MG63 (cell line): ENCODE measurements at regions not wholly inside any gene's neighbourhood (a gene's known extent, or its start where the extent isn't known, plus 50 kb on each side); places are given as distances from the start of the nearest gene placed in this dataset.
"Not testable (repeated sequence)": the region's sequence is repeated elsewhere in the genome, so short reads cannot be mapped to it uniquely, and the experiment has no call there.

Source experiments
- DNase-seq: peaks from one replicate; pipeline ENCODE4 v3.0.0-alpha.2; 2020
- H3K27me3 ChIP-seq: fragments of 250-450 bp; sonication (Bioruptor Pico); 2 replicates; pipeline ENCODE4 v1.5.1; 2020; ENCODE audit warnings: mild to moderate bottlenecking, moderate library complexity
- H3K36me3 ChIP-seq: fragments of 250-450 bp; sonication (Bioruptor Pico); 2 replicates; pipeline ENCODE4 v1.5.1; 2020; ENCODE audit warnings: mild to moderate bottlenecking, moderate library complexity
- H3K4me3 ChIP-seq: fragments of 250-450 bp; sonication (Bioruptor Pico); 2 replicates; pipeline ENCODE4 v1.5.1; 2020; ENCODE audit warnings: mild to moderate bottlenecking, moderate library complexity
- H3K9me3 ChIP-seq: fragments of 250-450 bp; sonication (Bioruptor Pico); 2 replicates; pipeline ENCODE4 v1.5.1; 2020; ENCODE audit warnings: mild to moderate bottlenecking, moderate library complexity

DNA sequence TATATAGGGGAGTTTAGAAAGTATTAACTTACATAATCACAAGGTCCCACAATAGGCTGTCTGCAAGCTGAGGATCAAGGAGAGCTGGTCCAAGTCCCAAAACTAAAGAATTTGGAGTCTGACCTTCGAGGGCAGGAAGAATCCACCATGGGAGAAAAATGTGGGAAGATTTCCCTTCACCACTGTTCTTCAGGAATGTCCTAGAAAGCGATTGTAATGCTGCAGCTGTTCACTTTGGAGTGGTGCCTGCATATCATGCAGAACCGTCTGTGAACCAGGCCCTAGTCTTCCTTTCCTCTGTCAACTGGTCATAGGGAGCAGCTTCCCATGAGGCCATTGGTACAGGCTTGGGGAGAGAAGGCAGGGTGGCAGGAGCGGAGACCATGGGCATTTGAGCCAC is 497.9 kb upstream of the ARPP21 start:
- H3K27me3 ChIP-seq, result no peaks in the 10 kb centered on the region
- H3K4me3 ChIP-seq, result no peak overlapping the region
- H3K36me3 ChIP-seq, result no peaks in the 10 kb centered on the region
- H3K9me3 ChIP-seq, result no peaks in the 10 kb centered on the region
- no peak for DNase-seq

DNA sequence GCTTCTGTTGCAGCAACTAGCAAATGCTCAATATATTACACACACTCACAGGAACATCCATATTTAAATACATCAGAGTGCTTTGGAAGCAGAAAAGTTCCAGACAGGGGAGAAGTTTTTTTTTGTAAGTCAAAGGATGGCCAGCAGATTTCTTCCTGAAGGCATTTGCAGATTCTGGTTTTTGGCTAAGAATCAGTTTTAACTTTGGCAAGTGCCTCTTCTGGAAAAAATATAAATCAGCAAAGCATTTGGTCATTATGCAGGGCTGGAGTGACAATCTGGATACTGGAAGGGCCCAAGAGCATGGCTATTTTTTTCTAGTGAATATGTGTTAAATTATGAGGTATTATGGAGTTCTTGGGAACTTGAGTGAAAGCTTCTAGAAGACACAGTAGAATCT is 495.3 kb upstream of the ARPP21 start:
- Histone ChIP-seq H3K36me3 (no peaks in the 10 kb centered on the region), H3K27me3 (no peaks in the 10 kb centered on the region), H3K9me3 (no peaks in the 10 kb centered on the region), H3K4me3 (no peak overlapping the region)
- no peak for DNase-seq

DNA sequence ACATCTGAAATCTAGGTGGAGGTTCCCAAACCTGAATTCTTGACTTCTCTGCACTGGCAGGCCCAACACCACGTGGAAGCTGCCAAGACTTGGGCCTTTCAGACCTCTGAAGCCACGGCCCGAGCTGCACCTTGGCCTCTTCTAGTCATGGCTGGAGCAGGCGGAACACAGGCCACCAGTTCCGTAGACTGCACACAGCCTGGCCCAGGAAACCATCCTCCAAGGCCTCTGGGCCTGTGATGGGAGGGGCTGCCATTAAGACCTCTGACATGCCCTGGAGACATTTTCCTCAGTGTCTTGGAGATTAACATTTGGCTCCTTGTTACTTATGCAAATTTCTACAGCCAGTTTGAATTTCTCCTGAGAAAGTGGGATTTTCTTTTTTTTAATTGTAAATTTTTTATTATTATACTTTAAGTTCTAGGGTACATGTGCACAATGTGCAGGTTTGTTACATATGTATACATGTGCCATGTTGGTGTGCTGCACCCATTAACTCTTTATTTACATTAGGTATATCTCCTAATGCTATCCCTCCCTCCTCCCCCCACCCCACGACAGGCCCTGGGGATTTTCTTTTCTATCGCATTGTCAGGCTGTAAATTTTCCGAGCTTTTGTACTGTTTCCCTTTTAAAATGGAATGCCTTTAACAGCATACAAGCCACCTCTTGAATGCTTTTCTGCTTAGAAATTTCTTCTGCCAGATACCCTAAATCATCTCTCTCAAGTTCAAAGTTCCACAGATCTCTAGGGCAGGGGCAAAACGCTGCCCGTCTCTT is 492.9 kb upstream of the ARPP21 start:
- not testable (repeated sequence) for H3K9me3 ChIP-seq, DNase-seq, H3K4me3 ChIP-seq, H3K36me3 ChIP-seq, H3K27me3 ChIP-seq

DNA sequence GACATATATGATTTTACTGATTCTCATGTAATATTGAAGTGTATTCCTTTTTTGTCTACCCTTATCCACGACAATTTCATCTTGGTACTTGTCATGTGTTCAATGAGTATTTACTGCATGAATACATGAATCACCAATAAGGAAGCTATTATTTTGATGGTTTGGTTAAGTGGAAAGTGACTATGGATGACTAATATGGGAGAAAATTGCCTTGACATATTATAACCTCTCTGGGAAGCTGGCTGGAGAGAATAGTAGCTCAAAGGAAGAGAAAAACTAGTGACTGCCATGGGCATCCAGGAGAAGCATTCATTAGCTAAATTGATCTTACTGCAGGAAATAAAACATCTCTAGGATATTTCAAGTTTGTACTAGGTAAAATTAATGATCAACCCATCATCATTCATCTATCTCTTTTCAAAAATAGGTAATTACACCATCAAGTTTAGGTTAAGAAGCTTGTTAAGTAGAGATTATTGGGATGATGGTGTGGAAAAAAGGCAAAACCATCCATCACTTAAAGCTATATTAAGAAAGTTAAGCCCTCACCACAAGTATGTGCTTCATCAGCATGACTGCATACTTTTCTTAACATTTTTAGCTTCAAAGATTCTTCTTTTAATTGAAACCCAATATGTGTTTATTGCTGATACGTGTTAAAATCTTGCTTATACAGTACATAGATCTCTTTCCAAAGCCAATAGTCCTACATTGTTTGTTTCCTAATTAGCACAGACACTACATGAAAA is 455.2 kb upstream of the ARPP21 start:
- DNase-seq, result no peak
- Histone ChIP-seq H3K27me3 (no peaks in the 10 kb centered on the region), H3K4me3 (no peak overlapping the region)

DNA sequence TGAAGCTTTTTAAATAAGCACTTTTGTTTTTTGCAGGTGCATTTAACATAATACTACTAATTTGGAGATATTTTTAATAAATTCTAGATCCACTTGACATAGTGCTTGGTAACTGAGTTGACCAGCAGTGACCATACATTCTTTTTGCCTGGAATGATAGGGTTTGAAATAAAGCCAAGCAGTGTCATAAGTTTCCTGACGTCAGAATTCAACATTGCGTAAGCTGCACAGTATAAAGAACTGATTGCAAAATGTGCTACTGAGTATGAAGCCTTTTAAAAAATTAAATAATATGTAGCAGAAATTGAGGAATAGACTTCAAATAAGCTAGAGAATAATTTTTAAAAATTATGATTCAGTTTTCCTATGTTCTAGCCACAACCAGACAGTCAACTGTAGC is 454.6 kb upstream of the ARPP21 start:
- no peaks in the 10 kb centered on the region for H3K27me3 ChIP-seq
- no peaks in the 10 kb centered on the region for H3K9me3 ChIP-seq
- DNase-seq, result no peak
- H3K4me3 ChIP-seq, result no peak overlapping the region
- H3K36me3 ChIP-seq, result no peaks in the 10 kb centered on the region

More for the DNA sequence above, 455.2 kb upstream of the ARPP21 start:
- H3K9me3 ChIP-seq, result no peaks in the 10 kb centered on the region
- H3K36me3 ChIP-seq, result no peaks in the 10 kb centered on the region

DNA sequence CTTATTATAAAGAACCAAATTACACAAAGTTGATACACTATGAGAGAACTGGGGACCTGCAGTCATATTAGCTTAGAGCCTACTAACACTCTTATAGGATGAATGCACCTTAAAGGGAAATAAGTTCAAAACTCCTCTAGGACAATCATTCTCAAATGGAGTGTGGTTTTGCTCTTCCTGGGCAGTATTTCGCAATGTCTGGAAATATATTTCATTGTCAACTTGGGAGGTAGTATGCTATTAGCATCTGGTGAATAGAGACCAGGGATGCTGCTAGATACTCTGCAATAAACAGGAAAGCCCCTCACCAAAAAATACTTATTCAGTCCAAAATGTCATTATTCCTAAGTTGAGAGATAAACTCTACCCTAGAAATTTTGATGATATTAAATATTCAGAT is 451.4 kb upstream of the ARPP21 start:
- Histone ChIP-seq H3K9me3 (no peaks in the 10 kb centered on the region), H3K36me3 (no peaks in the 10 kb centered on the region), H3K27me3 (no peaks in the 10 kb centered on the region), H3K4me3 (no peak overlapping the region)
- no peak for DNase-seq

DNA sequence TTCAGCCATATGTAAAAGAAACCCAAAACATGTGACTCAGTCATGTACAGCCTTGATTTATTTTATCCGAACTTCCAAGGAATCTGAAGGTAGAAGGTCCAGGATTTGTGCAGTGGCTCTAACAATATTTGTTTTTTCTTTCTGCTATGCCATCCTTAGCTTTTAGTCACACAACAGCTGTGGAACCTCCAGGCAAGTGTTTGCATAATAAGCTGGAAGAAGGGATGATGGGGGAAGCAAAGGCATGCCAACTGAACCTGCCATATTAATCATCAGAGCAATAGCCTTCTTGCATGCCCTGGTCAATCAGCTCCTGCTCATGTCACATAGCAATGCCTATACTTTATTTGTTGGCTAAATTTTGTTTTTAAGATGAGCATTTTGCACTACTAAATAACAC is 444.7 kb upstream of the ARPP21 start:
- DNase-seq, result no peak
- no peaks in the 10 kb centered on the region for H3K9me3 ChIP-seq
- H3K36me3 ChIP-seq, result no peaks in the 10 kb centered on the region
- H3K4me3 ChIP-seq, result no peak overlapping the region
- H3K27me3 ChIP-seq, result no peaks in the 10 kb centered on the region

DNA sequence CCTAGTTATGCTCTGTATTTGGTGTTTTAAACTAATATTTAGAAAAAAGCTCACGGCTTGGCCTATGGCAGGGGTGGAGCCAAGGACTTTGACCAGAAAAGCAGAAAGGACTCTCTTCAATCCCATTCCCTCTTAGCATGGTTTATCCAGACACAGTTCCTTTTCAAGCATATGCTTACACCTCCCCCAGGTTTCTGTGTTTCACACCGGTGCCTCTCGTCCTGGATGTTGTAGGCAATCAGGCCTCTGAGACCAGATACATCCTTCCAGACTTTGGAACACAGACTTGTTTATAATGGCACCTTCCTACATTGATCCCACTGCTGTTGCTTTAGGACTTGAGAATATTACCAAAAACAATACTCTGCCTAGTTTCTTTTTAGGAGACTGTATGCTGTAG is 440.5 kb upstream of the ARPP21 start:
- Histone ChIP-seq H3K27me3 (no peaks in the 10 kb centered on the region), H3K36me3 (no peaks in the 10 kb centered on the region), H3K4me3 (no peak overlapping the region), H3K9me3 (no peaks in the 10 kb centered on the region)
- no peak for DNase-seq

DNA sequence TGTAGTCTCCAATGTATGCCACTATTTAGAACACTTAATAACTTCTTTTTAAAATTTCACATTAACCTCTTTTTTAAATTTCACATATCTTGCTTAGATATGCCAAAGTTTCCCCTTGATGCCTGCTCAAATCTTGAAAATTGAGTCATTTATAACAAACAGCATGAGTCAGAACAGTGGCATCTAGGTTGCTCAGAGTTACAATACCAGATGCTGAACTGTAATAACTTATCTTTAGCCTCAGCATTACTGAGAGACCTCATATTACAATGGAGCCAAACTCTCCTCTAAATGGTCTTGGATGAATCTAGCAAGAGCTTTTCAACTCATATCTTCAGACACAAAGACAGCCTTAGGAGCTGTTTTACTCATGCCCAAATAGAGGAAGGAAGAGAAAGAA is 439.3 kb upstream of the ARPP21 start:
- Histone ChIP-seq H3K27me3 (no peaks in the 10 kb centered on the region), H3K4me3 (no peak overlapping the region), H3K9me3 (no peaks in the 10 kb centered on the region), H3K36me3 (no peaks in the 10 kb centered on the region)
- no peak for DNase-seq

DNA sequence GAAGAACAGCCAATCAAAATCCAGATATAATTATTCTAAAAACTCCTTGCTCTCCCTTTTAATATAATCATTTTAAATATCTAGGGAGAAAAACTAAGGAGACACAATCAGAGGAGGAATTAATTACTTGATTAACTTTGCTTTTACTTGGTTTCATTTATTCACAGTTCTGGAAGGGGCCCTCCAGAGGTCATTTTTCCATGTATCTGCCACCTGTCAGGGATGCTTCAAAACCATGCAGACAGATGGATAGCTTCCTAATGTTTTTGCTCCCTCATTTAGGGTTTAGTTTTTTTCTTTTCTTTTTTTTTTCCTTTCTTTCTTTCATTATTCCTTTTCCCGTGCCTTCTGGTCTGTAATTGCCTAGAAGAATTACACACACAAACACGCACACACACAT is 438.1 kb upstream of the ARPP21 start:
- Histone ChIP-seq H3K4me3 (no peak overlapping the region), H3K36me3 (no peaks in the 10 kb centered on the region), H3K27me3 (no peaks in the 10 kb centered on the region), H3K9me3 (no peaks in the 10 kb centered on the region)
- DNase-seq, result no peak

DNA sequence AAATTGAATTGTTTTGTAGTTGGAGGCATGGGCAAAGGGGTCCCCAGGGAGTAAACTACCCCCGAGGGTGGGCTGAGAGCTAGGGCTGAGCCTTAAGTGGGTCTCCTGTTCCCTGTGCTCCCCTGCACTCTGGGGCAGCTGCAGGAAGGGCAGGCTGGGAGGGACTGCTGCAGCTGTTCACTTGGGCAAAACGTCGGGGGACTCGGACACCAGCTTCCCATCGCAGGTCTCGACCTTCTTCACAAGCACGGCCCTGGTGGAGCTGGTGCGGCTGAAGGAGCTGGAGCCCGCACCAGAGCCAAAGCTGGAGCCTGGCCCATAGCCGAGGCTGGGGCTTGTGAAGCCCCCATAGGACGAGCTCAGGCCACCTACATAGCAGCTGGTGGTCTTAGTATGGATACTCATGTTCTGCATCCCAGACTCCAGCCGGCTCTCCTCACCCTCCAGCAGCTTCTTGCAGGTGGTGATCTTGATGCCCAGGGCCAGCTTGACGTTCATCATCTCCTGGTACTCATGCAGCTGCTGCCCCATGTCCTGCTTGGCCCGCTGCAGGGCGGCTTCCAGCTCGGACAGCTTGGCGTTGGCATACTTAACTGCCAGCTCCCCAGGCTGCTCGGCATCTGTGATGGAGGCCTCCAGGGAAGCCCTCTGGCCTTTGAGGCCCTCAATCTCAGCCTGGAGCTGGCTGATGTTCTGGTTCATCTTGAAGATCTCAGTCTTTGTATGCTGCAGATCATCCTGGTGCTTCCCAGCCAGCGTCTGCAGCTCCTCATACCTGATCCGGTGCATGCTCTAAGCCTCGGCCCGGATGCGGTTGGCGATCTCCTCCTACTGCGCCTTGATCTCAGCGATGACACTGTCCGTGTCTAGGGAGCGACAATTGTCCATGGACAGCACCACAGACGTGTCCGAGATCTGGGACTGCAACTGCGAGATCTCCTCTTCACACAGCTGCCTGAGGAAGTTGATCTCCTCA is 423.5 kb upstream of the ARPP21 start:
- no peak overlapping the region for H3K4me3 ChIP-seq
- no peaks in the 10 kb centered on the region for H3K9me3 ChIP-seq
- no peaks in the 10 kb centered on the region for H3K27me3 ChIP-seq
- DNase-seq, result no peak
- H3K36me3 ChIP-seq, result no peaks in the 10 kb centered on the region

DNA sequence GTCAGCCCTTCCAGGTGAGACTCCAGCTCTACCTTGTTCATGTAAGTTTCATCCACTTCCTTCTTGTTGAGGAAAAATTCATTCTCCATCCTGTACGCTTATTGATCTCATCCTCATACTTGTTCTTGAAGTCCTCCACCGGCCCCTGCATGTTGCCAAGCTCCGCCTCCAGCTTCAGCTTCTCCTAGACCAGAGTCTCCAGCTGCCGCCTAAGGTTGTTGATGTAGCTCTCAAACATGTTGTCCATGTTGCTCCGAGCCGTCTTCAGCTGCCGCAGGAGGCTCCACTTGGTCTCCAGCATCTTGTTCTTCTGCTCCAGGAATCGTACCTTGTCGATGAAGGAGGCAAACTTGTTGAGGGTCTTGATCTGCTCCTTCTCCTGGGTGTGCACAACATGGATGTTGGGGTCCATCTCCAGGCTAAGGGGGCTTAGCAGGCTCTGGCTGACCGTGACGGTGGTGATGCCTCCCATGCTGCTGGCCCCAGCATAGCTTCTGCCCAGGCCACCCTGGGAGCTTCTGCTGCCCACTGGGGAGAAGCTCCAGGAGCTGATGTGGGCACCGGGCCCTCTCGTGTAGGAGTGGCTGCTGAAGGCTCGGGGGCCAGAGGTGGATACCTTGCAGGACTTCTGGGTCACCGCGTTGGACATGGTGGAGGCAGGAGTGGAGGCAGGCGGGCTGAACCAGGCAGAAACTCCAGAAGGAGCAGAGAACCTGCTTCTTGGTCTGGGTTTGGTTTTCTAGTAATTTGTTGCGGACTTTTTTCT is 422.6 kb upstream of the ARPP21 start:
- H3K4me3 ChIP-seq, result no peak overlapping the region
- H3K27me3 ChIP-seq, result no peaks in the 10 kb centered on the region
- DNase-seq, result no peak
- no peaks in the 10 kb centered on the region for H3K36me3 ChIP-seq
- H3K9me3 ChIP-seq, result no peaks in the 10 kb centered on the region

DNA sequence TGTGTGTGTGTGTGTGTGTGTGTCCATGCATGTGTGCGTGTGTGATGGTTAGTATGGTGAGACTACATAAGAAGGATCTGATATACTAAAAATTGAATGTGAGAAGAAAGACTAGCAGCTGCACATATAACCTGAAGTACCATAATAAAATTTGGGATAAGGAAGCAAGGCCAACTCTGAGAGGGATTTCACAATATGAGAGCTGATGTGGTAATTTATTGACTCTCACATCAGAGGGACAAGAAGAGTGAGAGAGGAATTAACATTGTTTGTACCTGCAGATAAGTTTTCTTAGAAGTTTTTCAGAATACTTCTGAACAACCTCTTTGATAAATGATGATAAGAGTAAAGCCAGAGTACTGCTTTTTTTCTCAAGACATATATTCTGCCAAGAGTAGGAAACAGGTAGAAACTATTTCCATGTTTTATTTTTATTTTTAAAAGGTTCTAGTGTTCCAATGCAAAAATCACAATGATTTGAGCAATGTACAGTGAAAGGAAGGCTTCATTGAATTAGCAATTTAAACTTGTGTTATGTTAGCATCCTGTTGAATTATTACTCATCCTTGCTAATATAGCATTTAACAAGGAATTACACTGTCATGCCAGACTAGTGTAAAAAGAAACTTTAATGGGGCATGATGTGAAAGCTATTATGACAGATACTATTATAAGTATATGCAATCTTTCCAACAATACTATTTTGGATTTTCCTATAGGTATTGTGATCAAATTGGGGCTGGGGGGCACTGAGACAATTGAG is 415.5 kb upstream of the ARPP21 start:
- no peaks in the 10 kb centered on the region for H3K36me3 ChIP-seq
- no peaks in the 10 kb centered on the region for H3K27me3 ChIP-seq
- DNase-seq, result no peak
- H3K9me3 ChIP-seq, result no peaks in the 10 kb centered on the region
- no peak overlapping the region for H3K4me3 ChIP-seq

DNA sequence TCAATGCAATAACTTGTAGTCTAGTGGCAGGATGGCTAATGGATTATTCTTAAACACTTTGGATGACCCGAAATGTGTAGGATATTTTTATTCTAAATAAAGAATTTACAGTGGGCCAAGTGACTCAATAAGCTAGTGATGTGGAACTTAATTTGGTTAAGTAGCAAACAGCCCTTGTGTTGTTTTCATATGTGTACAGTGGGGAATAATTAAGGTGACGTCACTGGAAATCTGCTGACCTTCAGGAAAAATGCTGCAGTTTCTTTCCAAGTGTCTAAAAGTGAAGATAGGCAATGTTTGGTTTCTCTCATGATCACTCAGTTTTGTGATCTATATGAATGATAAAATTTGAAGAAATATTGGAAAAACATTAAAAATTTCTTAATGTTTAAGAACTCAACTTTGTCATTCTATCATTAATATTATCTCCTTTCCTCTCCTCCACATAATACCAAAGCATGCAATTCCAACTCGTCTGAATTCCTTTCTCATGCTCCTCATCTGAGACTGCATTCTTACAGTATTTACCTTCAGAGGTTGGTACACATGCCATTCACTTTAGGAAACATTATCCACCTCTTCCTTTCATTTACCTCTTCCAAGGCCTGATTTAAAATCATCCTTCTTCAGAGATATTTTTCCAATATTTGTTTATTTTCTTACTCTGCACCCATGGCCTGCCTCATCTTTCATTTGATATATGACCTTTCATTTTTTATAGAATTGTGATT is 414.6 kb upstream of the ARPP21 start:
- H3K4me3 ChIP-seq, result no peak overlapping the region
- H3K27me3 ChIP-seq, result no peaks in the 10 kb centered on the region
- no peaks in the 10 kb centered on the region for H3K36me3 ChIP-seq
- no peaks in the 10 kb centered on the region for H3K9me3 ChIP-seq
- no peak for DNase-seq

DNA sequence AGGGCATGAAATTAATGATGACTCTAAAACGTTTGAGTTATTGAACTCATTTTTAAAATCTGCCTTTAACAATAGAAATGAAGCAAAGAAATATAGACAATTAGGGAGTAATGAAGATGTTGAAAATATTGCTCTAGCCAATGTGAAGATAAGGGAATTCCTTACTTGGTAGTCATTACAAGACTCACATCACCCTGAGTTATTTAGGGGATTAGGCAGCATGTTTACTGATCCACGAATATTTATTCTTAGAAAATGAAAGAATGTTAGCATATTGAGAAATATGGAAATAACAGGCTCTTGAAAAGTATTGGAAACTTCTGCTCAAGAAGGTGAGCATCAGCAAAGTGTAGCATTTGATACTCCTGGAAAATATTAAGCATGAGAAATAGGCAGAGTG is 398.1 kb upstream of the ARPP21 start:
- Histone ChIP-seq H3K36me3 (no peaks in the 10 kb centered on the region), H3K4me3 (no peak overlapping the region), H3K9me3 (no peaks in the 10 kb centered on the region), H3K27me3 (no peaks in the 10 kb centered on the region)
- DNase-seq, result no peak
